H1 (cell line): ENCODE measurements at regions not wholly inside any gene's neighbourhood (a gene's known extent, or its start where the extent isn't known, plus 50 kb on each side); places are given as distances from the start of the nearest gene placed in this dataset.

Experiments
- CBX5 ChIP-seq: fragments of 300-800, 300-1000 bp; sonication (generic); IDR thresholded peaks from 2 replicates; pipeline ENCODE4 v1.7.1; 2016; ENCODE audit warnings: antibody characterized with exemption, low read length, low read depth
- CEBPB ChIP-seq: IDR thresholded peaks from 2 replicates; pipeline ENCODE4 v1.6.1; 2012; ENCODE audit warnings: low read depth, low read length
- EP300 ChIP-seq, 2 experiments: IDR thresholded peaks; 1 replicate in 1 of 2; 2 replicates in 1 of 2; pipeline ENCODE4 v1.6.1; 2011 to 2012; ENCODE audit warnings: low read depth in 2 of 2, low read length in 2 of 2, mild to moderate bottlenecking in 2 of 2, borderline replicate concordance in 1 of 2, inconsistent platforms in 1 of 2, moderate library complexity in 1 of 2
- POLR2A ChIP-seq, 2 experiments: IDR thresholded peaks; 1 replicate in 1 of 2; 2 replicates in 1 of 2; pipeline ENCODE4 v1.6.1; 2011; ENCODE audit warnings: low read depth in 2 of 2, low read length in 2 of 2, mild to moderate bottlenecking in 2 of 2; ENCODE audit errors: control extremely low read depth in 1 of 2
- POLR2AphosphoS5 ChIP-seq: IDR thresholded peaks from 2 replicates; pipeline ENCODE4 v1.6.1; 2011; ENCODE audit warnings: low read depth, low read length
- TCF12 ChIP-seq: IDR thresholded peaks from 2 replicates; pipeline ENCODE4 v1.6.1; 2011; ENCODE audit warnings: low read depth, mild to moderate bottlenecking, low read length
- YY1 ChIP-seq: IDR thresholded peaks from 2 replicates; pipeline ENCODE4 v1.6.1; 2011; ENCODE audit warnings: low read depth, mild to moderate bottlenecking, low read length

DNA sequence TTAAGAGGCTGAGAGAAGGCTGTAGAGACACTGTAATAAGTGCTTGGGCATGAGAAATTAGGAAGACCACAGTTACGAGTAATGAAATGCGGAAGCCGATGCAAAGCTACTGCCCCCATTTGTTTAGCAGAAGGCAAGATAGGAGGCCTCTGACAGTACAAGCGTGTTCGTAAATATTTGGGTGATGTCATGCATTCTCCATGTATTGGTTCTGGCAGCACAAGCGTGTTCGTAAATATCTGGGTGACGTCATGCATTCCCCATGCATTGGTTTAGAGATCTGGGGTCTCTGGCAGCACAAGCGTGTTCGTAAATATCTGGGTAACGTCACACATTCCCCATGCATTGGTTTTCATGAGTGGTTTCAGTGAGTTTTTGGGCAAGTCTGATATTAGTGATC, 661.5 kb upstream of the FRG1 start:
- TF ChIP-seq EP300 (IDR thresholded peaks at IDR 0.05; ENCODE audit: borderline replicate concordance in 1 of 2, low read depth in 2 of 2, low read length in 2 of 2) (no peak), CBX5 (no peak), YY1 (no peak), POLR2AphosphoS5 (no peak), POLR2A (IDR thresholded peaks at IDR 0.05; ENCODE audit: control extremely low read depth in 1 of 2, low read depth in 2 of 2, low read length in 2 of 2) (no peak), CEBPB (no peak), TCF12 (no peak)
